Stimulated activated CD8-positive, alpha-beta memory T cell treated with anti-CD3 and anti-CD28 coated beads, Interleukin-15, amount 100 ng/mL, for 48 hours (primary cell): ENCODE measurements at regions not wholly inside any gene's neighbourhood (a gene's known extent, or its start where the extent isn't known, plus 50 kb on each side); places are given as distances from the start of the nearest gene placed in this dataset.

Source experiments
- DNase-seq, 2 donors: peaks; one replicate each; pipeline ENCODE4 v3.0.0-alpha.2; 2020; ENCODE audit warnings: low read depth in 2 of 2

GRCh38 chr13:78020861-78021260 is 102.2 kb upstream of the EDNRB start:
- DNase-seq, result no peak

DNA sequence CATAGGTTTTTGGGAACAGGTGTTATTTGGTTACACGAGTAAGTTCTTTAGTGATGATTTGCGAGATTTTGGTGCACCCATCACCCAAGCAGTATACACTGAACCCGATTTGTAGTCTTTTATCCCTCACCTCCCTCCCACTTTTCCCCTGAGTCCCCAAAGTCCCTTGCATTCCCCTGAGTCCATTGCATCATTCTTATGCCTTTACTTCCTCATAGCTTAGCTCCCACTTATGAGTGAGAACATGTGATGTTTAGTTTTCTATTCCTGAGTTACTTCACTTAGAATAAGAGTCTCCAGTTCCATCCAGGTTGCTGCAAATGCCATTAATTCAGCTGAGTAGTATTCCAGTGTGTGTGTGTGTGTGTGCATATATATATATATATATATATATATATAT is 97.2 kb upstream of the EDNRB start:
- no peak for DNase-seq

- DNase-seq, result no peak
Measured at GRCh38 chr13:78012046-78012445, 93.4 kb upstream of the EDNRB start.

GRCh38 chr13:78004821-78005220 is 86.2 kb upstream of the EDNRB start:
- no peak for DNase-seq

DNA sequence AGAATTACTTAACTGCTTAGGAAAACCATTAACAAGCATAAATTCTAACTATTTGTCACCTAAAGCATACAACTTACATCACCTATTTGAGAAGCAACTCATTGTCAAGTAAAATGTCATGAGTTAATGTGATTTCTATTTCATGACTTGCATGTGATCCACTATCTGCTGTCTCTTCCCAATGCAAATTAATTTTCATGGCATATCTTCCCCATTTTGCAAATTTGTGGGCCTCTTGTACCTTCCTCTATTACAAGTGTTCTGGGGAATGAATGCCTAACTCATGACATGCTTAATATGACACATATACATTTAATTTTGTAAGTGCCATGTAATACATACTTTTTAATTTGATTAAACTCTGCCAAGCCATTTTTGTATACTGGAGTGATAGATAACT is 81.1 kb upstream of the EDNRB start:
- no peak for DNase-seq

GRCh38 chr13:77994166-77994565 is 75.5 kb upstream of the EDNRB start:
- DNase-seq, result no peak

GRCh38 chr13:77991003-77991402 is 72.4 kb upstream of the EDNRB start:
- DNase-seq, result no peak

GRCh38 chr13:77989281-77989680 is 70.7 kb upstream of the EDNRB start:
- DNase-seq, result no peak

DNA sequence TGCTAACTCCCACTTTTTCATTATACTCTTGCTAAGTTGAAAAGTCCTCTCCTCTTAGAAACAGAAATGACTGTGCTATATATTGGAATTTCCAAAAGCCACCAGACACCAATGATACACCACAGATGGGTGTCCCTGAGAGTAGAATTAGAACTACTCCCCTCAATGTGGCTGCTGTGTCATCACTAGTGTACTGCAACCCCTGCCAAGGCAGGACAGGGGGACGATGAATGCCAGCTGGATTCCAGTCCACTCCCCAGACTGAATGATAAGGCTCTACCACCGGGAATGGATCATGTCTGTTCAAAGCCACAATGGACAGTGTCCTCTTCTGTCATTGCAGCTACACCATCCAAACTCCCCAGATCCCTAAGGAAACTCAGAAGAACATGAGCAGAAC is 69.7 kb upstream of the EDNRB start:
- no peak for DNase-seq

DNA sequence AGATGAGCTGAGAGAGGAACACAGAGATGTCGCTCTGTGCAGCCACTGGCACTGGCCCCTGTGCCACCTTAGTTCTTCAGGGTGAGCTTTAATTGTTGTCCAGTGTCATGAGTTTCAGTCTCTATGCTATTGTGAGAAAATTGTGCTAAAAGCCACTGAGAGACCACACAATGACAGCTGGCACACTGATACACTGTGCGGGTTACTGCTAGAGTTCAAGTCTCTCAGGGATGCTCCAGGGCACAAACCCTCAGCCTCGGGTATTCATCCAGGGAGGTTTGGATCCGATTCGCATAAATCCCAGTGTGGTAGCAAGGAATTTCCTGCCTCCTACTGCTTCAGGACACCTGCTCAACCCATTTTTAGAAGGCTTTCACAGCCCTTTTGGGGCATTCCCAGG is 68.1 kb upstream of the EDNRB start:
- DNase-seq, result no peak

DNA sequence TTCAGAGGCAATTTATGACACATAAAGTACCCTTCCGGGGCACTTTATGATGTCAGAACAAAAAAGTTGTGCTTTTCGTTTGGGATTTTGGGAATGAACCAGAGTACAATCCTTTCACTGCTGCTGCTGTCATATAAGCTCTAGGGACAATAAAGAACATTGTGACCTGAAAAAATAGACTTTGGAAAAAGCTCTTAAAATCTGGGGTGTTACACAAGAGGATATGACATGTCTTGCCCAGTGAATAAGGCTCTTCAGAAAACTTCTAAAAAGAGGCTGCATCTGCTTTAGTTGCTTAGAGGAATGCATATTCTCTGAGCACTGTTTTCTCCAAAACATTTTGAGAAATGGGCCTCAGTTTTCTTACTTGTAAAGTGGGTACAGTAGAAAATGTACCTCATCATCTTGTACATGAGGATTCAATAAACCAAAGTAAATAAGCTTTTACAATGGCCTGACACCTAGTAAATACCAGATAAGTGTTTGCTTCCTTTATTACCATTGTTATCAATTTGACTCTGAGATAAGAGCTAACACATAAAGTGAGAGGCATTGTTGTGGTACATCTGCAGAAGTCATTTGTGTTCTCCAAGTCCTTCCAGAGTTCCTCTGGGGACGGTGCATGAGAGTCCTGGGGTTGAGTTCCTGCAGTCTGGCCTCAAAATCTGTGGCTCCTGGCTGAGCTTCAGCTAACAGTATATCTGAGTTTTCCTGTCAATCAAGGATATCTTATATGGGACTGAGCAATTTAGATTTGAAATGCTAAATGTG is 67.4 kb upstream of the EDNRB start:
- DNase-seq, result no peak

DNA sequence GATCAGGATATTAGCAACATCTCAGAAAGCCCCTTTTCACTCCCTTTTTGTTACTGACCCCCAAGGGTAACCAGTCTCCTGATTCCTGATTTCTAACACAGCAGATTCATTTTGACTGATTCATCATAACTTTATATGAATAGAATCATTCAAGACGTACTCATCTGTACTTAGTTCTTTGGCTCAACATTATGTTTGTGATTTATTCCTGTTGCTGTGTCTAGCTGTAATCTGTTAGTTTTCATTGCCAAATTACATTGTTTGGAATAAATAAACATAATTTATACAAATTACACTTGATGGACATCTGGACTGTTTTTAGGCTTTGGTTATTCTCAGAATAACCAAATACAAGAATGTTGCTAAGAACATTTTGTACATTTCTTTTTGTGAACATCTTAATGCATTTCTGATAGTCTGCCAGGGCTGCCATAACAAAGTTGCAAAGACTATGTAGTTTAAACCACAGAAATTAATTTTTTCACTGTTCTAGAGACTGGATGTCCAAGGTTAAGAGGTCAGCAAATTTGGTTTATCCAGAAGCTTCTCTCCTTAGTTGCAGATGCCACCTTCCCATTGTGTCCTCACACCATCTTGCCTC is 62.8 kb upstream of the EDNRB start:
- no peak for DNase-seq

DNA sequence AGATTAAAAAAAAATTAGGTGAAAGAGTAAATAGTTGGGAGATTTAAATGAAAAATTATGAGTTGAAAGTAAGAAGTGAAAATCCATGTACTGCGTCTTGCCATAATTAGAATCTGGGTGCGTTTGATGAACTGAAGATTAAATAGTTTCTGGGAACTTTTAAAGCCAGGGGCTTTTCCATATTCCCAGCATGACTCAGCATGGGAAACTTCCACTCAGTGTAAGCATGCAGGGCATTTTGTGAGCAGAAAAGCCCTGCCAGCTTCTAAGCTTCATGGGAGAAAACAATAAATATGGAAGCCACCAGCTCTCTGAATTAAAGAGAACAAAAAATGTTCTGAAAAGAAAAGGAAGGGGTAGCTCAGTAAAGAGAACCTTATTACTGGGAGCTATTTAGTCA is 62.0 kb upstream of the EDNRB start:
- DNase-seq, result no peak

DNA sequence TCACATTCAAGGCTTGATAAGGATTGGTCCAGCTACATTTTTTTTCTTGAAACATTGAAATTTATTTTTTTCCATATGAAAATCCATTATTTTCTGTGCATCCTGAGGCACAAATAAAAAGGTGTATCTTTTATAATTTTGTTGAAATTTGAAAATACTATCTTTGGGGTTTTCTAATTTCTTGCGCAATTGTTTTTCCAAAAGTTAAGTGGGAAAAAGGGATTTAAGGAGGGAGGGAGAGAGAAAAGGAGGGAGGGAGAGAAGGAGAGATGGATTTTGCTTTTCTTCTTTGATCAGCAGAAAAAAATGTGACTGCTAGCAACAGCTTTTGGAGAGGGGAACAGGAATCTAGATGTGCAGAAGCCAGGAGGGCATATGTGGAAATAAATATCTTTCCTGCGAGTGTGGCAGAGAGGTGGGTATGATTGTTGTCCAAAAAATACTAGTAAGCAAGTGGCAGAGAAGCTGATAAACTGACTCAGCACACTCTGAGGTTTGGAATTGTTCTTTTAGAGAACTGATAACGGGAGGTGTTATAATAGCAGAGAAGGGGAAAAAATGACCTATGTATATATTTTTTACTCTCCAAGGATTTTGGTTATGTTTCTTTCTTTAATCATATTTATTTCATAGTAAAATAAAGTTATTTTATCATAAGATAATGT is 61.2 kb upstream of the EDNRB start:
- no peak for DNase-seq

DNA sequence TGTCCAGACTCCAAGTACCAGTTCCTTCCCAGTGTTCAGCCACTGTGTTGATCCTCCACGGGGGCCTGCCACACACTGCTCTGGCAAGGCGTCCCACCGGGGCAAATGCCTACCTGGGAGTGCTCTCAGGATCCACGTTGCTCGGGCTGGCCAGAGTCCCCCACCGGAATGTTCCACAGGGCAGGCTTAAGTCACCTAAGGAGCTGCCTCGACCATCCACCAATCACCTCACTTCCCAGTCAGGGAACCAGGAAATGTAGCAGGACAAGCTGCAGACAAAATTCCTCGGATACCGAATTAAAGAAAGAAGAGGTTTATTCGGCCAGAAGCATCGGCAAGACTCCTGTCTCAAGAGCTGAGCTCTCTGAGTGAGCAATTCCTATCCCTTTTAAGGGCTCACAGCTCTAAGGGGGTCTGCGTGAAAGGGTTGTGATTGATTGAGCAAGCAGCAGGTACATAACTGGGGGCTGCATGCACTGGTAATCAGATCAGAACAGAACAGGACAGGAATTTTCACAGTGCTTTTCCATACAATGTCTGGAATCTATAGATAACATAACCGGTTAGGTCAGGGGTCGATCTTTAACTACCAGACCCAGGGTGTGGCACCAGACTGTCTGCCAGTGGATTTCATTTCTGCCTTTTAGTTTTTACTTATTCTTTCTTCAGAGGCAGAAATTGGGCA is 56.9 kb upstream of the EDNRB start:
- no peak for DNase-seq

- DNase-seq, result no peak
Measured at GRCh38 chr13:77969299-77969698, 50.7 kb upstream of the EDNRB start.
